ENCODE measurements at regions not wholly inside any gene's neighbourhood (a gene's known extent, or its start where the extent isn't known, plus 50 kb on each side); places are given as distances from the start of the nearest gene placed in this dataset.
A peak's percentile ranks its signal among the peaks of the same experiment; 100 is the strongest.

DNA sequence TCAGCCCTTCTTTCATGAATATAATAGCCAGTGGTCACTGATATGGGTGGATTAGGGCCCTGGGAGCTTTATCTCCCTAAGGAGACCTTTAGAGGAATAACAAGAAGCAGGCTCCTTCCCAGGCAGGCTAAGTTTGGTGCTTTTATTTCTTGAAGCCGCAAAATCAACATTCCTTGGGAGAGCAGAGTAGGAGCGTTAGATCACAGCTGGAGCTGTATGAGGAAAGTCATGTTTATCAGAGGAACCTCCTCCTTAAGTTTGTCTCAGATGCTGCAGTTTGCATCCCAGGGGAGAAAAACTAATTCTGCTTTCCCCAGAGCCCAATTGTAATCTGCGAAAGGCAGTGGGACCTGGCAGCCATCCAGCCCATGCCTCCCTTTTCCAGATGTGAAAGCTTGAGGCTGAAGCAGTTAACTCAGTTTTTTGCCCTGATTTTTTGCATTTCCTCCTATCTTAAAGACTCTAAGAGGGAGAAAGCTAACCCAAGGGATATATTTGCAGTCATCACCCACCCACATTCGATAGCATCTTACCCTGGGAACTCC, 186.0 kb upstream of the FRMPD4 start:
- no peak for DNase-seq (ENCODE audit: low spot score)

DNA sequence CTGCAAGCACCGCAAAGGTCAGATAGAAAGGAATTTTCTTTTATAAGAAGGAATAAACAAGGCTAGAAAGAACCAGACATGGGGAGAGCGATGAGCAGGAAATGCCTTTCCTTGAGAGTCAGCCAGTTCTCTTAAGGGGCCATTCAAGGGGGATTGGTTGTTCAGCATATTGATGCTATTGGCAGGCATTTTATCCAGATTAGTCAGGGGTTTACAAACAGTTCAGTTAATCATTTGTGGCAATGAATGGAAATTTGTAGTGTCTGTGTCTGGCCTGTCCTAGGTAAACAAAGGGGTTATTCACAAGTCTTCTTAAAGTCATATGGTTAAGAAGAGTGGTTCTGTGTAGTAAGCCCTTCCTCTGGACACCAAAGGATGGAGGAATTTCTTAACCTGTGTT, 184.7 kb upstream of the FRMPD4 start:
- DNase-seq (ENCODE audit: low spot score), result no peak

DNA sequence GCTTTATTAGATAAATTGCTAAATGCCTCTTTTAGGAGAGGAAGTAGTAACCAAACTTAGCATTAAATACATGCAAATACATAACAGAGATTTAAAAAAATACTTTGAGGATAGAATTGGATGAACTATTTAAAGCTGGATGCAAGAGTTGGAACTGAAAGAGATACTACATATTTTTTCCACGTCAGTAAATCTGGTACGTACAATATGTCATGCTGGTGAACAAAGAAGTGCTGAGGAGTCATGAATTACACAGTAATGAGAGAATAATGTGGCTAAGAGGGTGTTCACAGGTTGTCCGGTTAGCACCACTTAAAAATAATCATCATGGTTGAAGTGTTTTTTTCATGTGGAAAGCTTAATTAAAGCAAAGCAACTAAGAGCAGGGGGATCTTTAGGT, 184.1 kb upstream of the FRMPD4 start:
- no peak for DNase-seq (ENCODE audit: low spot score)

DNA sequence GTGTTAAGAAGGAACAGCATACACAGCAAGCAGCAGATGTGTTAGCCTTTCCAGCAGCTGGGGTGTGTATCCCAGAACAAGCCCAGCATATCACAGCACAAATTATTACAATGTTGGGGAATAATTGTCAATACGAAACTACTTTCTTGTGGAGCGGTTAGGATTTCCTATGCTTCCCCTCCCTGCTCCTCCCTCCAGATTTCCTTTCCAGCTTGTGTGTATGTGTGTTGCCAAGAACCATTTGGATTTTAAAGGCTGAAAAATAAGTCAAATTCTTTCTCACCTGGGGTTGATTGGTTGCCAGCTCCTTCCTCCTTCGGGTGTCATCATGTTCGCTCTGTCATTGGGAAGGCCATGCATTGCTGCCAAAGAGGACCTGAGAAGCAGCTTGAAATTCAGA, 178.2 kb upstream of the FRMPD4 start:
- DNase-seq (ENCODE audit: low spot score), result no peak

DNA sequence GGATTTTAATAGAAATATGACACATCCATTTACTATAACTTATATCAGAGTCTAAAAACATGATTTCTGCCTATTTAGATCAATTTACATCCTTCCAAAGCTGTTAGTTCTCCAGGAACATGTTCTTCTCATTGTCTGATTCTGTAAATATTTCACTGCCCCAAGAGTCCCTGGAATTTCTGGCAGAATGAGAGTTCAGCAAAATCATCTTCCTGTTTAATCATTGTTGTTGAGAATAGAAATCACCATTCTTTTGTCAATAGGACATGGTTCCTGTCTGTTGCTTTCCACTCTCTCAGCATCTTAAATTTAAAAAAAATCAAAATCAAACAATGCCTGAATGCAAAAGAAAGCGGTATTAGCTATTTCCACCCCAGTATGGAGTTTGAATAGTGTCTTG, 172.8 kb upstream of the FRMPD4 start:
- DNase-seq (ENCODE audit: low spot score), result no peak

DNA sequence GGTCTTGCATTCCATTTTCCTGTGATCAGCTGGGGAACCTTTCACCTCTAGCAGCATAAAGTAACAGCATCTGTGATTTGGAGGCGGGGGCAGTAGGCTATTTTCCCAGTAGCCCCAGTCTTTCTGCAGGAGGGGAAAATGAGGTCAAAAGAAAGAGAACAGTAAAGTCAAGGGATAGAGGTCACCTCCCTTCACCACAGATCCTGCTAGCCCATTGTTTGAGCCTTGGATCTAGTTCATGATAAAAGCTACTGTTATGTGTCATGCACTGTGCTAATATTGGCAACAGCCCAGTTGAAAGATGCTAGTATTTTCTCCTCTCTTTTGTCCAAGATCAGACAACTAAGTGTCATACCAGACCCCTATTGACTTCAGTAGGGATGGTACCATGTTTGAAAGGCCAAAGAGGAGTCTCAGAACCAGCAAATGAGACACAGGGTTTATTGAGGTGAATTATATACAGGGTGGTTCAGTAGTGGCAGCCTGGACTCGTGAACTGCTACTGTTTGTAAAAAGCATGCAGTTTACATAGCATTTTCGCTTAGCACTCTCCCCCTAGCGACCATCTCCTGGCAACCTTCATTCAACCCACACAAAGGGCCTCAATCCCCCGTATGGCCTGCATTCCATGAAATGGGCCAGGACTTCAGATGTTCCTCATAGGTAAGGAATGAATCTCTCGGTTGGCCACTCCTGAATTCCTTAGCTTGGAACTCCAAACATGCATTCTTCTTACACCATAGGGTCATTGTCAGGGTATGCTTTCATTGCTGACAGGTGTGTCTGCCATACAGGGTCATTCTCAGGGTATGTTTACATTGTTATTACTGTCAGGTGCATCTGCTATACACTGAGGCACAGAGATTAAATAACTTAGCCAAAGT, 170.0 kb upstream of the FRMPD4 start:
- DNase-seq (ENCODE audit: low spot score), result no peak

DNA sequence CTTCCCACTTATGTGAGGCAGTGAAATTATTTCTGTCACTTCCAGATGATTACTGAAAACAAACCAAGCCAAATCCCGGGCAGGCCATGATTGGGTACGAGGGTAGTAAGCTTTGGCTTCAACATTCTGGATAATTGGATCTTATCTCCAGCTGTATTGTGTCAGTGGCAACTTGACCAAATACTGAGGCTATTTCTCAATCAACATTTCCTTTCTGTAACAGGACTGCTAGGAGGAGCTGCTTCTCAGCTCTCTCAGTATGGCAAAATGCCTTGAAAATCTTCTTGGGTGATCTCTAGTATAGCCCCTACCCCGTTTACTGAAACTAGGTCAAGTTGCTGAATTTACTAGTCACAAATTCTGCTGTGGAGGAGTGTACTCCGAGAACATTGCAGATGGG, 169.3 kb upstream of the FRMPD4 start:
- no peak for DNase-seq (ENCODE audit: low spot score)

DNA sequence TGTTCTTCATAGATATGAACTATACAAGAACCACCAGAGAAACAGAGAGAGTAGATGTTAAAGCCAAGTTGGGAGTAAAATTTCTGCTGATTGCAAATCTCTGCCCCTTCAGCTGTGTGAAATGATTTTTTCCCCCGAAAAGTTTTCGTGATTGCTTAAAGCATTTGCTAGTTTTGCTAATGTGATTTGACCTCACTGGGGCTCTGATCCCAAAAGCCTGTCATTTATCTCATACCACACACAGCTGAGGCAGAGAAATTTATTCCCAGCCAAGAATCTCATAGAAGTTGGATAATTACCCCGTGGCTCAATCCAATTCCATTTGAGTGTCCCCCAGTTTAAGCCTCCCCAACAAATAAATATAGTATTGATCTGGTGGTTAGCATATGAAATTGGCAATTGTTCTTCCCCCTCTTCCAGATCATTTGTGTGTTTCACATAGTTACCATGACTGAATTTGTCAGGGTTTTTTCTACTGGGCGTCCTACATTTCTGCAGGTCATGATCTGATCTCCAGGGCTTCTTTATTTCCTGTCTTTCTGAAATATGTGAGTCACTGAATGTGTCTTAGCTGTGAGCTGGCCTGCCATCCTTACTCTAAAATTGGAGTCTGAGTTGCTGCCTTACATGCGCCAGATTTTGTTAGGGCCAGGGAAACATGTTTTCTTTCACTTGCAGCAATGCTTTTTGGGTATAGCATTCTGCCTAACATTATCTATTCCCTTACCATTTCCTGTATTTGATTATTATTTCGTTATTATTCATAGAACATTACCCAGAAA, 167.5 kb upstream of the FRMPD4 start:
- no peak for DNase-seq (ENCODE audit: low spot score)

DNA sequence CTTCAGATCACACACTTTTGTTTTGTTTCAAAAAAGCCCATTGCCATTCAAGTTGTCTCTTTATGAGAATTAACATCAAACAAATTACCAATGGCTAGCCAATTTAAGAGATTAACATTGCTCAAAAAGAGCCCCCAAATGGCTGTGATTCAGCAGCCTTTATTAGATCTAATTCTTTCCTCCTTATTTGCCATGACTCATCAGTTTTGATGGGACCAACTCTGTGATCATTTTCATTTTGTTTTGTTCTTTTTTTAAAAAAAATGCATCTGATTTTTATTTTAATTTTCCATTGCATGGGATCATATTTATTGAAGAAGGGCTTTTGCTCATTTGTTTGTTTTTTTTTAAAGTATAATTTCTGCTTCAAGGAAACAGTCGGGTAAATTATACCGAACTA, 161.6 kb upstream of the FRMPD4 start:
- no peak for DNase-seq (ENCODE audit: low spot score)

DNA sequence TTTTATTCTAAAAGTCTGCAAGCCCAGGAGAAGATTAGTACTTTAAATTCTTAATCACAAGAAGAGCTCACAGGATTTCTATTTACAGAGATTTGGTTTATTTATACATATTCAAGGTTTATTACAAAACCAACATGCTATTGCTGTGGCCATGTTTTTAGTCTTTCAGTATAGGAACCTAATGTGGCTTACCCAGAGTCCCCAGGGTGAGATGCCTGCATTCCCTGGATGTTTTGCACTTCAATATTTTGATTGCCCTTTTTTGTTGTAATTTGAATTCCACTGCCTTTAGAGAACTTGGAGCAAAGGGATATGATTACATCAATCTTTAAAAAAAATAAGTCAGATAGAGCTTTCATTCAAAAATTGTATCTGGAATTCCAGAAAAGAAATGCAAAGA, 146.0 kb upstream of the FRMPD4 start:
- no peak for DNase-seq (ENCODE audit: low spot score)

DNA sequence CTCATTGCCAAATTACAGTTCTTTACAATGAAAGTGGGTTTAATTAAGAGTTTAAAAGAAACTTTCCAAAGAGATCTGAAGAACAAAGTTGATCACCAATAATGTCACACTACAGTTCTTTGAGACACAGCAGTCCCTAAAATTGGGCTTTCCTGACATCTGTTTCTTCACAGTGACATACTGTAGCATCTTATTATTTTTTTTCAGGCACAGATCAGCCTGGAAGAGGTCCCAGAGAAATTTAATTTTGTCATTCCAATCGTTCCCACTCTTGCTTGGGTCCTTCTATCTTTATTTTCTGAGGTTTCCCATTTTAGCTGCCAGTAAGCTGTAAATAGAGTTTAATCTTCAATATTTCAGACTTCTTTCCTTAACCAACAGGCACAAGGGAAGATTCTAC, 143.1 kb upstream of the FRMPD4 start:
- DNase-seq (ENCODE audit: low spot score), result no peak

DNA sequence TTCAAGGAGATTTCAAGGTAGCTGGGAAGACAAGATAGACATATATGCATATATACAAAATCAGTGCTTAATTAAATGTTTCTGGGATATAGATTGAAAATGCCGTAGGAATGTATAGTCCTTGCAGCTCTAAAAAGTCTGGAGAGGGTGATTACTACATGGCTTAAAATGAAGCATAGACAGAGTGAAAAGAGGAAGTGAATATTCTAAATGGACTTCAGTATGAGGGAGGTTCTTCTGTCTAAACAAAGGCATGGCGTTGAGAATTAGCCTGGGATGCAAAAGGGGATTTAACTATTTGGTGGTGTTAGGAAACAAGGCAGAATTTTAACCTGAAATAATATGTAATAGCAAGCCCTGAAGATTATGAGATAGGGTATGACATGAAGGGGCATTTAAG, 141.5 kb upstream of the FRMPD4 start:
- DNase-seq (ENCODE audit: low spot score), result no peak

DNA sequence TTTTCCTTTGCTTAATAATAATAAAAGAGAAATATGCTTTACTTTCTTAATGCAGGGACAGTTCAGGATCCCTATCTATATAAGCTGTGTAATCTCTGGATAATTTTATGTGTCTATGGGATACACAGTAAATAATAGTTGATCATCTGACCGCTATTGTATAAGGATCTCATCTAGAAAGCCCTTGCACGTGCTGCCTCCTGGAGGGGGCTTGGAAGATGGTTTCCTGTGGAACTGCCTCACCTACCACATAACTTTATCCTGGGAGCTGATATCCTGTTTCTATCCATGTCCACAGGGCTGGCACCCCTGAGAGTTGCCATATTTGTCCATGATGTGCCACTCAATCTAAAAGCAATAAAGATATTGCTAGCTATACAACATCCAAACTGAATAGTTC, 139.3 kb upstream of the FRMPD4 start:
- no peak for DNase-seq (ENCODE audit: low spot score)

DNA sequence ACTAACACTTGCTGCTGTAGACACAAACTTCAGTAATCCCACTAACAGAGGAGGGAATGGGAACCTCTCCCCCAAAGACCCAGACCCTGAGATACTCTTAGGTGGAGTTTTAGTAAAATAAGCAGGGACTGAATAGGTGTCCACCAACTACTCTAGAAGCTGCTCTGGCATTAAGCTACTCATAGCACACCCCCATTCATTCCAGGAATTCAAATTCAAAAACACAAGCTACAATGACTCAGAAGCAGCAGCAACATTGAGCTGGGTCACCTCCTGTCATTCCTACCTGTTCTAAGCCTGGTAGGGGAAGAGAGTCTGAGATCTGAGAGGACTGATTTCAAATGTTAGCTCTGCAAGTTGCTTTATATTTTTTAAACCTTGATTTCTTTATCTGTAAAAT, 135.4 kb upstream of the FRMPD4 start:
- no peak for DNase-seq (ENCODE audit: low spot score)

DNA sequence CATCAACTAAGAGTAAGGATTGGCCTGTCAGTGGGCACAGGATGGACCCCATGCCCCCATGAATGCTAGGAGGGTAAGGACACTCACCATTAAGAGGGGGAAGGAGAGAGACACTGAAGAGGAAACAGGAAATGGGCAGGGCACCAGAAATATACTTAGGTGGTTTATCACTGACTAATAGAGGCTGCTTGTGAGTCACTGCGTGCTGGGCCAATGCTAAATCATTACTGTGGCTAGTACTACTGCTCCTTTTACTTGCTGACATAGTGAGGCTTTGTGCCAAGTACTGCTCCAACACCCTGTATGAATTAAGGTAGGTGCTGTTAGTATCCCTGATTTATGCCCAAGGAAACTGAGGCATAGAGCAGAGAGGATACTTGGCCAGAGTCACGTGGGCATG, 130.4 kb upstream of the FRMPD4 start:
- DNase-seq (ENCODE audit: low spot score), result no peak

DNA sequence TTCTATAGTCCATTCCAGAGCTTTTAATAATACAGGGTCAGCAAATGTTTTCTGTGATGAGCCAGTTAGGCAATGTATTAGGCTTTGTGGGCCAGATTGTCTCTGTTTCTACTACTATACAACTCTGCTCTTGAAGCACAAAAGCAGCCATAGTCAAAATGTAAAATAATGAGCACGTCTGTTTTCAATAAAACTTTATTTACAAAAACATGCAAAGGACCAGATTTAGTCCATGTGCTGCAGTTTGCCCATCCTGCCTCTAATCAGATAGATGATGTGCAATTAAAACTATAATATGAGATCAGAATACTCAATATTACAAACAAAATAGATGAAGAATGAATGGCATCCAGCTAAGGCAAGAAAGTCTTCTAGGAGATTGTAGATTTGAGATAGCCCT, 127.8 kb upstream of the FRMPD4 start:
- no peak for DNase-seq (ENCODE audit: low spot score)

DNA sequence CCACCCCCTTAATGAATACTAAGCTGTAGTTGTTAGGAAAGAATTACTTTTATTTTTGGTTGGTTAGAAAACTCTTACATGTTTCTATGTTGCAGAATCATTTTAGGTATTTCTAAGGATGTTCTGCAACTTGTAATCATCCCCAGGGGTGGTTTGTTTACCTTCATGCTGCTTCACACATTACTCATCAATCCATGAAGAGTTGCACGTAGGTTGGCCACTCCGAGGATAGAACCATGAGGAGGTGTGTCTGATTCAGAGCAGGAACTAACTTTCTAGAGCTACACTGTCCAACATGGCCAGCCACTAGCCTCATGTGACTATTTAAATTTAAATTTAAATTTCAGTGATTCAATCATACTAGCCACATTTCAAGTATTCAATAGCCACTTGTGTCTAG, 127.2 kb upstream of the FRMPD4 start:
- DNase-seq (ENCODE audit: low spot score), result no peak

DNA sequence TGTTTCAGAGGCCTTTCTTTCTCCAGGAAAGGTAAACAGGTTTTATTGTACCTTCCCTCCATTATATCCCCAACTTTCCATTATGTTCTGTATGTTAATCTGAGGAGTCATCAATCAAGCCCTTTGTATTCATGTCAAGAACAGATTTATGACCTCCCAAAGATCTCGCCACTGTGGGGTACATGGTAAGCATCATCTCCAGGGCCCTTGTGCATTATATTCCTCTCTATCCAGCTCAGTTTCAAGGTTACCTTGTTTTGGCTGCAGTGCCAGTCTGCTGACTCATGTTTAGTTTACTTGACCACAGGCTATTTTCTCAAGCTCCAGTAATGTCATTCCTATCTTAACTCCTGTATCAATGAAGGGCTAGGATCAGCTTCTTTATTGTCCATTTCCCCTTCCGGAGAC, 125.1 kb upstream of the FRMPD4 start:
- no peak for DNase-seq (ENCODE audit: low spot score)

DNA sequence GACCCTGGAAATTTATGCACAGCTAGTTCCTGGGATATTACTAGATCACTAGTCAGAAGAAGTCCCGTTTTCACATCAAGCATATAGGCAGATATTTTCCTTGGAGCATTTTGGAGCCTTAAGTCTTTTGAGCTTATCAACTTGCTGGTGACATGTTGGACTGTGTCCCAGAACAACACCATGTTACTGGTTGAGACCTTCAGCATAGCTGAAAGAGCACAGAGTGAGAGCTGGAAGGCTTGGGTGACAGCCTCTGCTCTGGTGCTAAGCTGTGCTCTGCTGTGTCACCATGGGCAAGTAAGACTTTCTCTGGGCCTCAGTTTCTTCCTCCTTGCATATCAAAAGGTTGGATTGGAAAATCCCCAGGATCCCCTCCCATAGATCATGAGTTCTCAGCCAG, 116.6 kb upstream of the FRMPD4 start:
- DNase-seq (ENCODE audit: low spot score), result no peak

DNA sequence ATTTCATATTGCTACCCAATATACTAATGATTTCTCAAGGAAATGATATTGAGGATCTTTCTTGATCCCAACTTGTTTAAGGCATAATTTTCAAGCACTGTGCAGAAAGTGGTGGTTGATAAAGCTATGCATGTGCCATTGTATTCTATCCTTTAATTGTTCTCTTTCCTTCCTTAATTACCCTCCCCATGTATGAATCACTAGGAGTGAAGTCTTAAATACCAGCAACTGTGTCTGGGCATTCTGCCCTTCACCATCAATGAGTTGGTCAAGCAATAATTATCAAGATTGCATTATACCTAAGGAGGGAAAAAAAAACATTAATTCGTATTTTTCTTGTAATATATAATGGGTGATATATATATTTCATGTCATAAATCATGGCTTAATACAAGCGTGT, 111.8 kb upstream of the FRMPD4 start:
- DNase-seq (ENCODE audit: low spot score), result no peak

DNA sequence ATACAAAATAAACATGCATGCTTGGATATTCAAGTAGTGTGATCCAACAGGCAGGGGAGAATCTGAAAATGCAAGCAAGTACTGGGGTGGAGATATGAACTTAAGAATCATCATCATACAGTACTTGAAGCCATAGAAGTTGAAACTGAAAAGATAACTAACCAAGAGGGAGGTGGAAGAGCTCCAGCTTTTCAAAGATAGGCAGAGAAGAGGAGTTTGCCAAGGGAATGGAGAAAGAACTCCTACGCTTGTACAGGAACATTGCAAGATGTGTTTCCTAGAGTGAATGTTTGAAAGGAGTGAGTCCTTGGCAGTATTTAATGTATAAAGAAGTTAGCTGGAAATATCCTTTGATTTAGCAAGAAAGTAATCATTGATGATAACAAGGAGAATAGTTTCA, 106.2 kb upstream of the FRMPD4 start:
- DNase-seq (ENCODE audit: low spot score), result no peak

DNA sequence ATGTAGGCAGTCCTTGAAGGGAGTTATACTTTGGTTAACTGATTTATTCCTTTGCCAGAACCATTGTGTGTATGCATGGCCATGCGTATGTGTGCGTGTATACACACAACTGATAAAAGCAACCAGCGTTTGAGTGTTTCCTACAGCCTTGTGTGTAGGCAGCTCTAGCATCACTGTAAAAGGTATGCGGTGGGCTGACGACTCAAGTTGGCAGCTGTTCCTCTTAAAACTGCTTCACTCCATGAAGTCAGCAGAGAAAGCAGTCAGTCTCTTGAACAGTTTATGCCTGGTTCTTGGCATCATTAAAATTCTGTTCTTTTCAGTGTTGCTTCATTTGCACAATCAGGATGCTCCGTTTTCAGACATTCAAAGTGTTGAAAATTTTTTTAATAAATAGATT, 103.5 kb upstream of the FRMPD4 start:
- DNase-seq (ENCODE audit: low spot score), result peak; percentile 1

DNA sequence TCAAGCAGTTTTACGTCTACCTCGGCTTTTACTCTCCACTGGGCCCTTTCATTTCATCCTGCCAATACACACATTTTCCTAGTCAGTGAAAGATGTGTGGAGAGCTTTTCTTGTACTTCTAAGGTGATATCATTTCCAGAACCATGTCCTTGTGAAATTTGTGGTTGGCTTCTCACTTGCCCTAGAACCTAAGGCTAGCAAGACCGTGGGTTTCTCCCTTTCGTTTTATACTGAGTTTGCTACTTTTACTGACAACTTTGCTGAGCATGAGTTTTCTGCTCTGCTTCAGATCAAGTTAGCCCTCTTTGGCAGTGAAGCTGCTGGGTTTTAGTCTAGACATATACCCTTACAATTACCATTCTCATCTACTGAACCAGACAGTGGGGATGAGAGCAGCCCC, 95.7 kb upstream of the FRMPD4 start:
- no peak for DNase-seq (ENCODE audit: low spot score)
